Activated naive CD8-positive, alpha-beta T cell treated with anti-CD3 and anti-CD28 coated beads, Interleukin-2, amount 10 ng/mL, durations not matched to agents 7 days and 5 days (primary cell): ENCODE measurements at regions not wholly inside any gene's neighbourhood (a gene's known extent, or its start where the extent isn't known, plus 50 kb on each side); places are given as distances from the start of the nearest gene placed in this dataset.

Experiments
- ATAC-seq: fragments of 150-1000 bp; cut with Tn5 transposase; one replicate; pipeline ENCODE4 v1.10.0; 2021; ENCODE audit warnings: low read depth, moderate library complexity
- POLR2A ChIA-PET: fragments of 350-600 bp; sonication (Branson Sonifier 250); formaldehyde crosslinking; loops from one replicate; lab custom pipeline; 2021; ENCODE audit warnings: antibody characterized with exemption; lab: Charles Lee
- DNase-seq: peaks from one replicate; pipeline ENCODE4 v3.0.0; 2021
- H3K27ac Mint-ChIP-seq: one replicate; pipeline ENCODE4 v1.8.0; 2022; ENCODE audit warnings: mild to moderate bottlenecking, mixed read lengths
- H3K27me3 Mint-ChIP-seq: one replicate; pipeline ENCODE4 v1.8.0; 2022; ENCODE audit warnings: mild to moderate bottlenecking, moderate library complexity, mixed read lengths
- H3K36me3 Mint-ChIP-seq: one replicate; pipeline ENCODE4 v1.8.0; 2021; ENCODE audit warnings: mild to moderate bottlenecking, mixed read lengths
- H3K4me1 Mint-ChIP-seq: one replicate; pipeline ENCODE4 v1.8.0; 2021; ENCODE audit warnings: mixed read lengths
- H3K4me3 Mint-ChIP-seq: one replicate; pipeline ENCODE4 v1.8.0; 2022; ENCODE audit warnings: mild to moderate bottlenecking, moderate library complexity, mixed read lengths
- H3K9me3 Mint-ChIP-seq: one replicate; pipeline ENCODE4 v1.8.0; 2021; ENCODE audit warnings: mixed read lengths

DNA sequence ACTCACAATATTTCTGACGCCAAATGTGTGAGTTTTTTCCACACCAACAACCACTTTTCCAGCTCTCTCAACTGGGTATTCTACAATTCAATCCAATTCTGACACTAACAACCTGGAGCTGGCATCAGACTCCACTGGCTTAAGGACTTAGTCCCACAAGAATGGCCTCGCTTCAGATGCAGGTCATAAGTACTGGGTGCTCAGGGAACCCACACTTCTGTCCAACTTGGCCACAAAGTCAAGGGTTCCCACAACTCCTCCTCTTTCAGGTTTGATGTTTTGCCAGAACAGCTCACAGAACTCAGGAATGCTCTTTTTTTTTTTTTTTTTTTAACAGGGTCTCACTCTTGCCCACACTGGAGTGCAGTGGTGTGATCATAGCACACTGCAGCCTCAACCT, 56.1 kb upstream of the TMC5 start:
- ATAC-seq (no peak), DNase-seq (no peak)
- no peaks in the 10 kb centered on the region for H3K9me3 Mint-ChIP-seq
- H3K4me1 Mint-ChIP-seq = no peaks in the 10 kb centered on the region
- H3K4me3 Mint-ChIP-seq = no peak overlapping the region
- H3K27ac Mint-ChIP-seq = no peak overlapping the region
- H3K27me3 Mint-ChIP-seq = peaks cover 3% of the 10 kb centered on the region
- POLR2A ChIA-PET = interaction anchor here (0.6 kb wide), 1 partner anchor 707 kb away, joined by 3 read pairs; no protein-coding TSS in a partner anchor
- no peaks in the 10 kb centered on the region for H3K36me3 Mint-ChIP-seq

DNA sequence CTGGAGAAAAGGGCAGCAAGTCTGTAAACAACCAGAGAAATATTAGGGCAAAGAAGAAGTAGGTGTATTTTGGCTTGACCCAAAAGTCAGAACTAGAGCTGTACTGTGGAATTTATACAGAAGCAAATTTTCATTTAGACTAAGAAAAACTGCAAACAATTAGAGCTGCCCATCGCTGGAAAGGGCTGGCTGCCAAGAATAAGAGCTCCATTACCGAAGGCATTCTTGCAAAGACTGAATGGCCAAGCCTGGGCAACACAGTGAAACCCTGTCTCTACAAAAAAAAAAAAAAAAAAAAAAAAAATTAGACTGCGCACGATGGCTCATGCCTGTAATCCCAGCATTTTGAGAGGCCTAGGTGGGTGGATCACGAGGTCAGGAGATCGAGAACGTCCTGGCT, 53.9 kb upstream of the TMC5 start:
- ATAC-seq = no peak

DNA sequence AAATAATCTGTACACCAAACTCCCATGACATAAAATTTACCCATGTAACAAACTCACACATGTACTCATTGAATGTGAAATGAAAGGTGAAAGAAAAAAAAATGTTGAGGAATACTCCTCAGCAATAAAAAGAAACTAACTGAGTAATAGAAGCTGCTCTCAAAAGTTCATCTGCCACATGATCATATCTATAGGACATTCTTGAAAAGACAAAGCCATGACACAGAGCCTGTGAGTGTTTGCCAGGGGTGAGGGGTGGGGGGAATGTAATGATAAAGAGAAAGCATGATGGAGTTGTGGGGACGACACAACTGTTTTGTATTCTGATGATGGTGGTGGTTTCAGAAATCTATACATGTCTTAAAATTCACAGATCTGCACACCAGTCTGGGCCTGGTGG, 52.2 kb upstream of the TMC5 start:
- ATAC-seq (no peak), DNase-seq (no peak)
- H3K27me3 Mint-ChIP-seq = peaks cover 5% of the 10 kb centered on the region
- POLR2A ChIA-PET = no interaction called here
- H3K9me3 Mint-ChIP-seq = peaks cover 4% of the 10 kb centered on the region
- no peaks in the 10 kb centered on the region for H3K36me3 Mint-ChIP-seq
- H3K27ac Mint-ChIP-seq = no peak overlapping the region
- H3K4me1 Mint-ChIP-seq = no peaks in the 10 kb centered on the region
- no peak overlapping the region for H3K4me3 Mint-ChIP-seq

More for the DNA sequence above, 53.9 kb upstream of the TMC5 start:
- Mint-ChIP-seq H3K9me3 (peaks cover 4% of the 10 kb centered on the region), H3K4me1 (no peaks in the 10 kb centered on the region), H3K36me3 (no peaks in the 10 kb centered on the region), H3K4me3 (no peak overlapping the region), H3K27me3 (peaks cover 5% of the 10 kb centered on the region), H3K27ac (no peak overlapping the region)
- POLR2A ChIA-PET = no interaction called here
- DNase-seq = no peak

DNA sequence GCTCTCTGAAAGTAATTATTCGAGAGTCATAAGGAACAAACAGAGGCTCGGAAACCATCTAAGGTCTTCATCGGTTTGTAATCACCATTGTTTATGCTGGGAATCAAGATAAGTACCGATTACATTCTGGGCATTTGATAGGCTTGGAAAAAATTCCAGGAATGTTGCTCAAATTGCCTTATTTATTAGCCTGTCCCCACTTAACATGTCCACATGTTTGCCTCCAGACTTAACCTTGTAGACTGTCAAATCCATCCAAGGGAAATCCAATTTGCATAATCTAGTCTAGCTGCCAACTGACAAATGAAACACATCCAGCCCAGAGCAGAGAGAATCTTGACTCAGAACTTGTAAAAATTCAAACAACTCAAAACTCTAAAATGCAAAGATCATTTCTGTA, 51.3 kb upstream of the TMC5 start:
- Mint-ChIP-seq H3K36me3 (no peaks in the 10 kb centered on the region), H3K9me3 (peaks cover 4% of the 10 kb centered on the region), H3K4me3 (no peak overlapping the region), H3K27ac (no peak overlapping the region), H3K4me1 (no peaks in the 10 kb centered on the region), H3K27me3 (peaks cover 4% of the 10 kb centered on the region)
- ATAC-seq (no peak), DNase-seq (no peak)
- POLR2A ChIA-PET = no interaction called here

DNA sequence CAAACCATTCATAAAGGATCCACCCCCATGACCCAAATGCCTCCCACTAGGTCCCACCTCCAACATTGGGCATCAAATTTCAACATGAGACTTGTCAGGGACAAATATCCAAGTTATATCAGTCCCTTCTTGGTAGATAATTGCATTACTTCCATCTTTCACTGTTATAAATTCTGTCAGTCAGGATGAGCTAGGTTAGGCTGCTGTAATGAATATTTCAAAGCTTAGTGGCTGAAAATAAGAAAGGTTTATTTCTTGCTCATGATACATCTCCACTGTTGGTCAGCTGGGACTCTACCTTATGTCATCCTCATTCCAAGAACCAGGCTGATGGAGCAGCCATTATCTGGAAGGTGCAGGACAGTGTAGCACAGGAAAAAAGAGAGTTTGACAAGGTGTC, 50.3 kb upstream of the TMC5 start:
- H3K4me3 Mint-ChIP-seq = no peak overlapping the region
- H3K9me3 Mint-ChIP-seq = peaks cover 4% of the 10 kb centered on the region
- no peaks in the 10 kb centered on the region for H3K36me3 Mint-ChIP-seq
- no peak overlapping the region for H3K27ac Mint-ChIP-seq
- ATAC-seq (no peak), DNase-seq (no peak)
- POLR2A ChIA-PET = no interaction called here
- peaks cover 4% of the 10 kb centered on the region for H3K27me3 Mint-ChIP-seq
- H3K4me1 Mint-ChIP-seq = no peaks in the 10 kb centered on the region
